ENCODE measurements at regions not wholly inside any gene's neighbourhood (a gene's known extent, or its start where the extent isn't known, plus 50 kb on each side); places are given as distances from the start of the nearest gene placed in this dataset.
A peak's percentile ranks its signal among the peaks of the same experiment; 100 is the strongest.

GRCh38 chr4:119735165-119735651, 106.6 kb upstream of the PDE5A start:
- no peak for TF ChIP-seq CTCF (conservative IDR thresholded peaks at IDR 0.05; ENCODE audit: low read depth, low read length)
- peak; percentile 84 for TF ChIP-seq CEBPB (IDR thresholded peaks at IDR 0.05; ENCODE audit: low read depth, low read length)
- no peak for TF ChIP-seq USF2 (IDR thresholded peaks at IDR 0.05; ENCODE audit: low read depth, low read length)
- peak; percentile 75 for TF ChIP-seq RCOR1 (IDR thresholded peaks at IDR 0.05; ENCODE audit: insufficient replicate concordance, low read length)
- peak; percentile 73 for TF ChIP-seq NFE2L2 (IDR thresholded peaks at IDR 0.05; ENCODE audit: low read depth, low read length)
- TF ChIP-seq ELK1 (IDR thresholded peaks at IDR 0.05; ENCODE audit: borderline replicate concordance, low read depth, low read length) = no peak
- TF ChIP-seq POLR2A (IDR thresholded peaks at IDR 0.05; ENCODE audit: low read depth, low read length) = no peak
- TF ChIP-seq MAFK (IDR thresholded peaks at IDR 0.05; ENCODE audit: low read depth, low read length) = peak; percentile 88
- peak; percentile 77 for TF ChIP-seq FOS (IDR thresholded peaks at IDR 0.05; ENCODE audit: low read depth, low read length)
- TF ChIP-seq BHLHE40 (IDR thresholded peaks at IDR 0.05; ENCODE audit: low read depth, low read length) = peak; percentile 47; the same call in 1 of the 2 replicates
